C4-2B (cell line): ENCODE measurements at regions not wholly inside any gene's neighbourhood (a gene's known extent, or its start where the extent isn't known, plus 50 kb on each side); places are given as distances from the start of the nearest gene placed in this dataset.

Experiments used
- H3K27ac ChIP-seq: fragments of 450-650 bp; 2 replicates; pipeline ENCODE4 v1.5.1; 2017
- CTCF ChIP-seq: fragments of 450-650 bp; conservative IDR thresholded peaks from 2 replicates; pipeline ENCODE4 v1.5.1; 2017; ENCODE audit warnings: mild to moderate bottlenecking
- ZFX ChIP-seq: fragments of 450-650 bp; IDR thresholded peaks from 2 replicates; pipeline ENCODE4 v1.6.1; 2017

DNA sequence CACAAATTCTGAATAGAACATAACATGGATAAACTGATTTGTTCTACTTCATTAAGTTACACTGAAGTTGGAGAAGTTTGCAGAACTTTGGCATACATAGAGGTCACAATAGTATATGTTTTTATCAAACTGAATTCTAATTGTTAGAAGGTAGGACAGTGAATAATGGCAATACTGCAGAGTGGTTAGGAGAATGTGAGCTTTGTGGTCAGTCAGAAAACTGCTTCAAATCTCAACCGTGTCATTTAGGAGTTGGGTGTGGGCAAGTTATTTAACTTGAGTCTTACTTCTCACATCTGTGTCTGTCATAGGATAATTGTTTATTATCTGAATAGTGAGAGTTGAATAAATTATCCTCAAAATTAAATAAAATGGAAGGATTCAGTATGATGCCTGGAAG, 374.6 kb upstream of the SYT1 start:
- no peak overlapping the region for H3K27ac ChIP-seq
- no peak for TF ChIP-seq CTCF
- no peak for TF ChIP-seq ZFX

DNA sequence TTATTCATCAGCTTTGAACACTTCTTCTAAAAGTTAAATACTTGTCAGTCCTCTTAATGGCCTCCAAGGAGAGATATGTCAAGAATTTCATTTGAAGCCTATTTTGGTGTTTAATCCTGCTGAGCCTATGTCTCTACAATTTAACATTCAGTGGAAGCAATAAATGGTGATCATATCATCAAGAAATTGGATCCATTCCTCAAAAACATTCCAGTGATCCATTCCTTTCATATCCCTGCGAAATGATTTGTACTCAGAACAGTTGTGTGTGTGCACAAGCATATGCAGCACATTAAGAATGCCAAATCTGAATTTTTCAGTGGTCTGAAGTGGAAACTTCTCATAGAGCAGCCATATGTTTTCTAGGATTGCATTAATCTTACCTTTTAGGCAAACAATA, 373.7 kb upstream of the SYT1 start:
- no peak for TF ChIP-seq ZFX
- no peak for TF ChIP-seq CTCF
- no peak overlapping the region for H3K27ac ChIP-seq

DNA sequence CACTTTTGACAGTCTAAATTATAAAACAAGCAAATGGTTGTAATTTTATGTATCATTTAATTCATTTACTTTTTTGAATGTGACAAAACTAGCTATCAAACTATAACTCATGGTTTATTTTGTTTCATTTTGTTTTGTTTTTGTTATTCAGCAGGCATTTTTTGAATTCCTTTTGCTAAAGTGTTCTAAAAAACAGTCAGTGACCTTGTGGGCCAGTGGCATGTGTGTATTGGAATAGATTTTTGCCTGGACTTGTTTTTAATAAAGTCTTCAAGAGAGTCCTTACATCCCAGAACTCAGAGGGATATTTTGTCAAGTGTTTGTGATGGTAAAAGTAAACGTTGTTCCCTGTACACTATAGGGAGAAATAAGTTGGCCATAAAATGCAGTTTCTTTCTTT, 369.7 kb upstream of the SYT1 start:
- TF ChIP-seq ZFX: no peak
- TF ChIP-seq CTCF: no peak

GRCh38 chr12:78501825-78502224, 362.7 kb upstream of the SYT1 start:
- H3K27ac ChIP-seq: no peak overlapping the region
- TF ChIP-seq CTCF (no peak), ZFX (no peak)

More for the DNA sequence above, 369.7 kb upstream of the SYT1 start:
- no peak overlapping the region for H3K27ac ChIP-seq

DNA sequence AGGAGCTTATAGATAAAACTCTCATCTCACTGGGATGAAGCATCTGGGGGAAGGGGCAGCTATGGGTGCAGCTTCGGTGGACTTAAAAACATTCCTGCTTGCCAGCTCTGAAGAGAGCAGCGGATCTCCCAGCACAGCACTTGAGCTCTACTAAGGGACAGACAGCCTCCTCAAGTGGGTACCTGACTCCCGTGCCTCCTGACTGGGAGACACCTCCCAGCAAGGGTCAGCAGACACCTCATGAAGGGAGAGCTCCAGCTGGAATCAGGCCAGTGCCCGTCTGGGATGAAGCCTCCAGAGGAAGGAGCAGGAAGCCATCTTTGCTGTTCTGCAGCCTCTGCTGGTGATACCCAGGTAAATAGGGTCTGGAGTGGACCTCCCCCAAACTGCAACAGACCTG, 345.2 kb upstream of the SYT1 start:
- no peak for TF ChIP-seq ZFX
- no peak for TF ChIP-seq CTCF
- H3K27ac ChIP-seq: no peak overlapping the region

GRCh38 chr12:78530100-78530765, 334.3 kb upstream of the SYT1 start:
- no peak for TF ChIP-seq ZFX
- TF ChIP-seq CTCF: no peak

GRCh38 chr12:78531831-78532458, 332.6 kb upstream of the SYT1 start:
- TF ChIP-seq CTCF (no peak), ZFX (no peak)
- H3K27ac ChIP-seq: no peak overlapping the region

More at GRCh38 chr12:78530100-78530765, 334.3 kb upstream of the SYT1 start:
- H3K27ac ChIP-seq: no peak overlapping the region
